Caki2 (cell line): ENCODE measurements at regions not wholly inside any gene's neighbourhood (a gene's known extent, or its start where the extent isn't known, plus 50 kb on each side); places are given as distances from the start of the nearest gene placed in this dataset.
"Not testable (repeated sequence)": the region's sequence is repeated elsewhere in the genome, so short reads cannot be mapped to it uniquely, and the experiment has no call there.

Experiments
- DNase-seq: peaks from one replicate; pipeline ENCODE4 v3.0.0-alpha.2; 2015; ENCODE audit warnings: low read depth
- in situ Hi-C: cut with HindIII; loops from 2 replicates; pipeline ENCODE4 v1.10.0; 2016; ENCODE audit warnings: low sequenced_read_pairs, low pct_unique_long_range_greater_than_20kb, mixed read lengths

GRCh38 chr21:20451046-20451445 is 547.2 kb upstream of the NCAM2 start:
- DNase-seq: no peak
- in situ Hi-C loops: no loop called here

- in situ Hi-C loops: no loop called here
- no peak for DNase-seq
These were observed 545.3 kb upstream of the NCAM2 start for GRCh38 chr21:20452935-20453334.

DNA sequence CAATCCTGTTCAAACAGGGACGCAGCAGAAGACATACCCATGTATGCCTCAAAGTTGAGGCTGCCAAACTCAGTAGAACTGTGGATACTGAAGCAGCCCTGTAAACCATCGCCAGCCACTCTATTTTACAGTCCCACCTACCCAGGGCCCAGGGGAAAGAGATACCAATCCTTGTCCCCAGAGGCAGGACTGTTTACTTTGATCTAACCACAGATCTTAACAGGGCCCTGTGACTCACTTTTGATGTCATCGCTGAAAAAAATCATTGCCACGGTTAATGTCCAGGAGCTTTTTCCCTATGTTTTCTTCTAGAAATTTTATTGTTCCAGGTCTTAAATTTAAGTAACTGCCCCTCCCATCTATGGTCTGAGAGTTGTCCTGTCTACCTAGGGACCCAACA is 538.4 kb upstream of the NCAM2 start:
- DNase-seq: peak; percentile 15
- in situ Hi-C loops: no loop called here

- in situ Hi-C loops: no loop called here
- no peak for DNase-seq
These were observed 534.8 kb upstream of the NCAM2 start for GRCh38 chr21:20463362-20463761.

DNA sequence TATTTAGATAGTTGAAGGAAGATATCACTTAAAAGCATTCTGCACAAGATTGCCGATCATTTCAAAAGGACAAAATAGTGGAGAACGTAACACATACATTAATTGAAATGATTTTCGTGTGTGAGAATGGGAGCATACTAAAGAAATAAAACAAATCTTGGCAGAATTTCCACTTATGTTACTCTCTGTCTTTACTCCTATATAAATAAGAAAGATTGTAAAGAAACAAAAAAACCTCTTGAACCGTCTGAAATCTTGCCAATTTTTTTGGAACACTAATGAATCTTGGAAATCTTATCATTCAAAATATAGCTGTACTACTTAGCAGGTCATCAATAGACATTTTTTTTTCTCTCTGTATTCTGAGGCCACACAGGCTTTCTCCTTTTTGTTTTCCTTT is 528.8 kb upstream of the NCAM2 start:
- in situ Hi-C loops: no loop called here
- no peak for DNase-seq

DNA sequence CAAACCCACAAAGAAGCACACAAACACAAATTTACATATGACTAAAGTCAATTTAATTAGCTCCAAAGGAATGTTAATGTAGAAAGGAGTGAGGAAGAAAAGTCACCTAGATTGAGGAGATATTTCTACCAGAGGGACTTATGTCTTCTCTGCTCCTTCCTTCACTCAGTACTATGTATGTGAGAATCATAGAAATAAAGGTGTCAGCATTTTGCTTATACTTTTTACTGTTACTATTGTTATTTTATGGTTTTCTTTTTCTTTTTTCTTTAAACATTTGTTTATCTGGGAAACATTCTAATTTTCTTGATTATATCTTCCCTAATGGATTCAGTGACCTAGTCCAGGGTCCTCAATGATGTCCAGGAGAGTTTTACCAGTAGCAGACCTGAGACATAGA is 511.9 kb upstream of the NCAM2 start:
- in situ Hi-C loops: no loop called here
- no peak for DNase-seq

GRCh38 chr21:20502915-20503314 is 495.3 kb upstream of the NCAM2 start:
- DNase-seq, in situ Hi-C loops: not testable (repeated sequence)

- DNase-seq: no peak
- in situ Hi-C loops: no loop called here
These were observed 490.4 kb upstream of the NCAM2 start for GRCh38 chr21:20507783-20508182.

DNA sequence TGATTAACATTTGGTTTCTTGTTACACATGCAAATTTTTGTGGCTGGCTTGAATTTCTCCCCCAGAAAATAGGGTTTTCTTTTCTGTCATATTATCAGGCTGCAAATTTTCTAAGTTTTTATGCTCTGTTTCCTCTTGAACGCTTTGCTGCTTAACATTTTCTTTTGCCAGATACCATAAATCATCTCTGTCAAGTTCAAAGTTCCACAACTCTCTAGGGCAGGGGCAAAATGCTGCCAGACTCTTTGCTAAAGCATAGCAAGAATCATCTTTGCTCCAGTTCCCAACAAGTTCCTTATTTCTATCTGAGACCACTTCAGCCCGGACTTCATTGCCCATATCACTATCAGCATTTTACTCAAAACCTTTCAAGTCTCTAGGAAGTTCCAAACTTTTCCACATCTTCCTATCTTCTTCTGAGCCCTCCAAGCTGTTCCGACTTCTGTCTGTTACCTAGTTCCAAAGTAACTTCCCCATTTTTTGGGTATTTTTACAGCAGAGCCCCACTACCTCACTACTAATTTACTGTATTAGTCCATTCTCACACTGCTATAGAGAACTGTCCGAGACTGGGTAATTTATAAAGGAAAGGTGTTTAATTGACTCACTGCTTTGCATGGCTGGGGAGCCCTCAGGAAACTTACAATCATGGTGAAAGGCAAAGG is 486.9 kb upstream of the NCAM2 start:
- no peak for DNase-seq
- in situ Hi-C loops: no loop called here

GRCh38 chr21:20515446-20515845 is 482.8 kb upstream of the NCAM2 start:
- in situ Hi-C loops: no loop called here
- no peak for DNase-seq

GRCh38 chr21:20519076-20519475 is 479.1 kb upstream of the NCAM2 start:
- DNase-seq: no peak
- in situ Hi-C loops: no loop called here

- in situ Hi-C loops: no loop called here
These were observed 475.6 kb upstream of the NCAM2 start for GRCh38 chr21:20522611-20523010.

GRCh38 chr21:20523191-20523590 is 475.0 kb upstream of the NCAM2 start:
- no peak for DNase-seq
- in situ Hi-C loops: no loop called here

More at GRCh38 chr21:20522611-20523010, 475.6 kb upstream of the NCAM2 start:
- DNase-seq: no peak

- no peak for DNase-seq
- in situ Hi-C loops: no loop called here
These were observed 470.3 kb upstream of the NCAM2 start for GRCh38 chr21:20527731-20528460.

- in situ Hi-C loops: no loop called here
- DNase-seq: no peak
These were observed 461.1 kb upstream of the NCAM2 start for GRCh38 chr21:20537130-20537529.

DNA sequence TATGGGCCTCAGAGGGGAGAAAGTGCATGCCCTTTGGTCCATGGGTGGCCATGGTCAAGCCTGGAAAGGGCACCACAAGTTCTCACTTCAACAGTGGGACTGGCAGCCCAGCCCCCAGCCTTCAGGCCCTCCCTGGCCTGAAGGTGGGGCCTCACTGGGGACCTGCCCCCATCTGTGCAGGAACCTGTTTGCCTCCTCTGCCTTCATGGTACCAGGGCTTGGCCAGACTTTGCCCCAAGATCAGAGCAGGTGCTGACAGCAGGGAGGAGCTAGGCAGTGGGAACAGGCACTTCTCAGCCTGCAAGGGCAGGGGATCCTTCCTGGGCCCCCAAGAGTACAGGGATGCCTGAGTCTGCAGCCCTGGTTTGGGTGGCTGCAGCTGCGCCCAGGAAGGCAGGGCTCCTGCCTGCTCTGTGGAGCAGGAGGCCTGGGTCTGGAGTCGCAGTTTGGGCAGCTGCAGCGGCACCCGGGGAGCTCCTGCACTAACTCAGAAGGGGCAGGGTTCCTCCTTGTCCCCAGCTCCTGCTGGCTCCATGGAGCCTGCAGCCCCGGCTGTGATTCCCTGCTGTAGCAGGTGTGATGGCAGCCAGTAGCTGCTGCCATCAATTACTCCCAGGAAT is 460.1 kb upstream of the NCAM2 start:
- in situ Hi-C loops: no loop called here
- DNase-seq: no peak

DNA sequence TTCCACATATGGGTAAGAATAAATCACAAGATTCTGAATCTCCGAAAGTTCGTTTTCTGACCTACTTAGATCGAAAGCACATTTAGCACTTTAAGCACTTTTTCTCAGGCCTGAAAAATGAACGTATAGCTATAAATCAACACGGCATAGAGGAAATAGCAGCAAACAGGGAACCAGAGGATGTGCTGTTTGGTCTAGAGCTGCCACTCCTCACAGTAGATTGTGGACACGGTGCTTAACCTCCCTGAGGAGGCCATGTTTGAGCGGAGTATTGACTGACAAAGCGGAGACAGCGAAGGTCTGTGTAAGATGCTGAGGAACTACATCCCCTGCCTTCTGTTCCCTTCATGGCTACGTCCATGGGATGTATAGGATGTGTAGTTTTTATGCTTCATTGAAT is 452.8 kb upstream of the NCAM2 start:
- DNase-seq: no peak
- in situ Hi-C loops: no loop called here

- no peak for DNase-seq
- in situ Hi-C loops: no loop called here
These were observed 446.3 kb upstream of the NCAM2 start for GRCh38 chr21:20551939-20552338.

DNA sequence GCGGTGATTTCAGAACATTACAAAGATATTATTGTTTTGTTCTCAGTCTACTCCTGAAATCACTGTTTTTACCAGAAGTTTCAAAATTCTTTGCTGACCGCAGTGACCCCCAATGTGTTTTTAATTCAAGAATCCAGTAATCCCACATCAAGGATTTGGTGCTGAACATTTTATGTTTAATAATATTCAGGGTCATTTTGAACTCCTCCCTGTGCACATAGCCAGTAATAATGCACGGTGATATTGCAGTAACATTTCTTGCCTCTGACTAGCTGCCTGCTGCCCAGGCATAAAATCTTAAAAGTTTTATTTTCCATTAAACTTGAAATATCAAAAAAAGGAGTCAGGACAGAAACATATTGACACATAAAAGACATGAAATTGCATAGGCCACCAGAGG is 443.4 kb upstream of the NCAM2 start:
- in situ Hi-C loops: no loop called here
- no peak for DNase-seq

DNA sequence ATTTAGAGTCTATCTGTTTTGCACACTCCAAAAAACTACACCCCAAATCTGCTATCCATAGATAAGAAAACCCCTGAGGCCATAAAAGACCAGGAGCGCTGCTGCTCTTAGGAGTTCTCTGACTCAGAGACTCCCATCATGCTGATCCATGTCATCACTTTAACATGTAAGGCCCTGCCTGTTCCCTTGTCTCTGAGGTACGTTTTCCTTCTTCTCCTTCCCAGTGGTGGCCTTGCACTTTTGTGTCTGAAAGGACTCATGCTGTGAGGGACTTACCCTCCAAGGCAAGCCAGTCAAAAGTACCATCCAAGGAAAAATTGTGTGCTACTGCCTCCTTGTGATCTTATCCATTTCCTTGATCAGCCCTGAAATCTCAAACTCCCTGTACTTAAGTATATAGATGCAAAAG is 427.4 kb upstream of the NCAM2 start:
- DNase-seq: no peak
- in situ Hi-C loops: no loop called here
